ENCODE measurements at regions not wholly inside any gene's neighbourhood (a gene's known extent, or its start where the extent isn't known, plus 50 kb on each side); places are given as distances from the start of the nearest gene placed in this dataset.
"Not testable (repeated sequence)": the region's sequence is repeated elsewhere in the genome, so short reads cannot be mapped to it uniquely, and the experiment has no call there.

DNA sequence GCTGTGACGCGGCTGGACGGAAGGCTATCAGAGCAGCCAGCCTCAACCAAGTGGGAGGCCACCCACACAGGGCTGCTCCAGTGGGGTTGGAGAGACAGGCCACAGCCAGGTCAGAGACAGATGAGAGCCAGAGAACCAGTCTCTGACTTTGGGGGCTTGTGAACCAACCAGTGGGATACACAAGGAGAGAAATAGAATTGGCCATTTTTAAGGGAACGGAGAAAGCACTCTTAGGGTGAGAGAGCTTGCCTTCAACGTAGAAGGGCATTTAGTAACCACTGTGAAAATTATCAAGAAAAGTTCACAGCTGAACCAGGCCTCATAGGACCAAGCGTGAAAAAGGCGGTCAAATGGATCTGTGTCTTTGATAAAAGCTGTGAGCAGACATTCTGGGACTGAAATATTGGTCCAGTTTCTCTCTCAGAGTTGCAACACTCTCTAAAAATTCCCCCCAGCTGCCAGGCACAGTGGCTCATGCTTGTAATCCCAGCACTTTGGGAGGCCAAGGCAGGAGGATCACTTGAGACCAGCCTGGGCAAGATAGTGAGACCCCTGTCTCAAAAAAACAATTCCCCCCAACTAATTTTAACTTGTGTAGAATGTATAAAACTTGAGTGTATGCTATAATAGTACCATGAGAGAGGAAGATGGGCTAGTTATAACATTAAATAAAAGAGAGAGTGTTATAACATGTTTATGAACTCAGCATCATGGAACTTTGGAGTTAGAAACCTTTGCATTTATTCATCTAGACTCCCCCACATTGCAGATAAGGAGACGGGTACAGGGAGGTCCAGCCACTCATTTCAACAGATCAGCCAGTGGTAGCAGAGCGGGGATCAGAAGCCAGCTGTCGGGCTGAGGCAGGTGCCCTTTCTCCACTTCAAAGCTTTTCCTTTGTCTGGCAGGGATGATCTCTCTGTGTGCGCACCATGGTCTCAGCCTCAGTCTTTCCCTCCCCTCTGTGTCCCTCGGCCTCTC, 132.2 kb downstream of the NPIPB11 start:
- not testable (repeated sequence) for DNase-seq

DNA sequence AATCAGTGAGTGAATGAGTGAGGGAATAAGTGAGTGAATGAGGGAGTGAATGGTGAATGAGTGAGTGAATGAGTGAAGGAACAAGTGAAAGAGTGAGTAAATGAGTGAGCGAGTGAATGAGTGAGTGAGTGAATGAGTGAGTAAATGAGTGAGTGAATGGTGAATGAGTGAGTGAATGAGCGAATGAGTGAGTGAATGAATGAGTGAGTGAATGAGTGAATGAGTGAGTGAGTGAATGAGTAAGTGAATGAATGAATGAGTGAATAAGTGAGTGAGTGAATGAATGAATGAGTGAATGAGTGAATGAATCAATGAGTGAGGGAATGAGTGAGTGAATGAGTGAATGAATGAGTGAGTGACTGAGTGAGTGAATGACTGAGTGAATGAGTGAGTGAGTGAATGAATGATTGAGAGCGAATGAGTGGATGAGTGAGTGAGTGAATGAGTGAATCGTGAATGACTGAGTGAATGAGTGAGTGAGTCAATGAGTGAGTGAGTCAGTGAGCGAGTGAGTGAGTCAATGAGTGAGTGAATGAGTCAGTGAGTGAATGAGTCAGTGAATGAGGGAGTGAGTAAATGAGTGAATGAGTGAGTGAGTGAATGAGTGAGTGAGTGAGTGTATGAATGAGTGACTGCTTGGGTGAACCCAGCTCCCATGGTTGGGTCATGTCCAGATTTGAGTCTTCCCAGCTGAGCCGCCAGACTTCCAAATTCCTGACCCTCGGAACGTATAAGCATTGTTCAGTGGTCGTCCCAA, 133.0 kb downstream of the NPIPB11 start:
- not testable (repeated sequence) for DNase-seq

DNA sequence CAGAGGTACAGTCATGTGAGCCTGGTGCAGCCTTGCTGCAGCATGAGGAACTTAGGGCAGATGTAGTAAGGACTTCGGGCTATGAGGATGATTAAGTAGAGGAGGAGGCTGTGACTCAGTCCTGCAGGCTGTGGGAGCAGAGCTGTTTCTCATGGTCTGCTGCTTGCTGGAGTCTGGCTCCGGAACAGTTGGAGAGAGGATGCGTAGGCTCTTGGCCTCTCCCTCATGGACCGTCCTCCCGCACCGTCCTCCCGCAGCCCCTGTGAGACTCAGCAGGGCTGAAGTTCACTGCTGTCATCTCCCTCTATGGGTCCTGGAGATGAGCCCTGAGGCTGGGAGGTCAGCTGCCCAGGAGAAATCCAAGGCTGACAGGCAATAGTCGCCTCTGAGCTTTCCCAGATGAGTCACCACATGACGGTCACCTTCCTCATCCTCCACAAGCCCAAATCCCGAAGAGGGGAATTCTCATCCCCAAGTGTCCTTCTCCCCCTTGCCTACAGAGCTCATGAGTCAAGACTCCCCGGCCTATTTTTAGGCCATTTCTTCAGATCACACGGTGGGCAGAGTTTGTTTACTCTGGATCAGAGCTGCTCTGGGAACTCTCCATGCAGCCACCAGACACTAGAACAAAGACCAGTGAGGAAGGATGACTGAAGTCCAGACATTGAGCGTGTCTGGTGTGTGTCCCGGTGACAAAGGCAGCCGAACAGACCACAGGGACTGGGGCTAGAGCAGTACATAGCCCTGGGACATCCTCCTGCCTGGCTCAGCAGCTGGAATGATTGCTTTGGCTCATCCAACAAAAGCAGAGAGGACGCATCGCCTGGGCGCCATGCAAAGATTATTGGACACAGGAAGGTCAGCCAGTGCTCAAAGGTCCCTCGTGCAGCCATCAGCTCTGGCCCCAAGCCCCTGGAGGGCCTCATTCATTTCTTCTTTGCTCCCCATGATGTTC, 134.5 kb downstream of the NPIPB11 start:
- DNase-seq, result not testable (repeated sequence)

DNA sequence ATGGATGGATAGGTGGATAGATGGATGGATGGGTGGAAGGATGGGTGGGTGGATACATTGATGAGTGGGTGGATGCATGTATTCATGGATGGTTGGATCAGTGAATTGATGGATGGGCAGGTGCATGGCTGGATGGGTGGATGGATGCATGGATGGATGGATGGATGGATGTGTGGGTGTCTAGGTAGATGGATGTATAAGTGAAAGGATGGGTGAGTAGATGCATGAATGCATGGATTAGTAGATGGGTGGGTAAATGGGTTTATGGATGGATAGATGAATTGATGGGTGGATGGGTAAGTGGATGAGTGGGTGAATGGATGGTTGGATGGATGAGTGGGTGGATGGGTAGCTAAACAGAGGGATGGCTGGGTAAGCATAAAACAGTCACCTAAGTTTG, 135.6 kb downstream of the NPIPB11 start:
- not testable (repeated sequence) for DNase-seq

DNA sequence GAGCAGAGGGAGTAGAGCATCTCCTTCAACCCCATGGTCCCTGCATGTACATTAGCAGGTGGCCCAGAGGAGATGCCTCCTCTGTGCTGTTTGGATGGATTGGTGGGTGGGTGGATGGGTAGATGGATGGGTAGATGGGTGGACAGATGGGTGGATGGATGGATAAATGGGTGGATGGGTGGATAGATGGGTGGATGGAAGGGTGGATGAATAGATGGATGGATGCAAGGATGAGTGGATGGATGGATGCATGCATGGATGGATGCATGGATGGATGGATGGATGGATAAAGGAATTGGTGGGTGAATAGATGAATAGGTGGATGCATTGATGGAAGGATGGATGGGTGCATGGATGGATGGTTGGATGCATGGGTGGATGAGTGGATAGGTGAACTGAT, 136.5 kb downstream of the NPIPB11 start:
- DNase-seq, result not testable (repeated sequence)

DNA sequence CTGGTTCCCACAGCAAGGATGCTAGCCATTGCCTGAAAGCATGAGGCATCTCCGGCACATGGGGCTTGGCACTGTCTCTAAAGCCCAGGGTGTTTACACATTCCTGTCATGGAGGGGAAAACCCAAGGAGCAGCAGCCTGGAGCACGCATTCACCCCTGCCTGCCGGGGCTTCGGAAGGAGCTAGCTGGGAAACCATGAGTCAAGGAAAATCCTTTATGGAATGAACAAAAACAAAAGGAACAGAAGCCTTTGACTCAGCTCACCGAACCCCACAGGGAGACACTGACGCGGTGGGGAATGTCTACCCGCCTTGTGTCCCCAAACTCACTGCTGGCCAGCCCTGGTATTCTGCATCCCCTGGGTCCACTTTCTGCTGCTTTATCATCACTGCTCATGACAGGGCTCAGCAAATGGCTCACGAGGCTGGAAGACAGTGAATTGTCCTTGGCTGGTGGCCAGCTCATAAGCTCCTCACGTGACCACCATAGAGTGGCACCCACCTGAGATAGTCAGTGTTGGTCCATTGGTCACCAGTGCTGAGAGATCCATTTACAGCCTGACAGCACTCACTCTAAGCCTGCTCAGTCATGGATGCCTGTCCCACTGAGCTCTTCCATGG, 137.2 kb downstream of the NPIPB11 start:
- not testable (repeated sequence) for DNase-seq

DNA sequence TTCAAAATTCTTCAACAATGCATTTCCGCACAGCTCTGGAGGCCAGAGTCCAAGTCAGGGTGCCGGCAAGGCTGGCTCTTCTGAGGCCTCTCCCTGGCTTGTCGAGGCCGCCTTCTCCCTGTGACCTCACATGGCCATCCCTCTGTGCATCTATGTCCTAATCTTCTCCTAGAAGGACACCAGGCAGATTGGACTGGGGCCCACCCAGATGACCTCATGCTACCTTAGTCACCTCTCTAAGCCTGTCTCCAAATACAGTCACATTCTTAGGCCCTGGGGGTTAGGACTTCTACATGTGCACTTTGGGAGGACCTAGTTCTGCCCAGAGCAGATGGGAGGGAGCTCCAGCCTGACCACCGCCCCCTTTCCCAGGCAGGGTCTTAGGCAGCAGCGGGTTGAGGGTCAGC, 137.7 kb downstream of the NPIPB11 start:
- not testable (repeated sequence) for DNase-seq

DNA sequence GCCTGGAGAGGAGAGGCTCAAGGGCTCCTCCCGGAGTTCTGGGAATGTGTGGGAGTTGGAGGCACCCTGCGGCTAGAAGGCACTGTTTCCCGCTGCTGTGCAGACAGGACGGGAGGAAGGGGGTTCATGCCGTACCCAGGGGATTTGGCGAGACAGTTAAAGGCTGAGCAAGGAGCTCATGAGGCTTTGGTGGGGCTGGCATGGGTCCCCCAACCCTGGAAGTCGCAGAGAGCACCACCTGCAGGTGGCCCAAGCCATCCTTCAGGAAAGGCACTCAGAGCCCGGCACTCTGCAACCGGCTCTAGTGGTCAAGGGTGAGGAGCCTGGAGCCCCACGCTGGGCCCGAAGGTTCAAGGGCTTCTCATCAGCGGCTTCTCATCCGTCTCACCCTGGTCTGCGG, 138.2 kb downstream of the NPIPB11 start:
- DNase-seq, result not testable (repeated sequence)

DNA sequence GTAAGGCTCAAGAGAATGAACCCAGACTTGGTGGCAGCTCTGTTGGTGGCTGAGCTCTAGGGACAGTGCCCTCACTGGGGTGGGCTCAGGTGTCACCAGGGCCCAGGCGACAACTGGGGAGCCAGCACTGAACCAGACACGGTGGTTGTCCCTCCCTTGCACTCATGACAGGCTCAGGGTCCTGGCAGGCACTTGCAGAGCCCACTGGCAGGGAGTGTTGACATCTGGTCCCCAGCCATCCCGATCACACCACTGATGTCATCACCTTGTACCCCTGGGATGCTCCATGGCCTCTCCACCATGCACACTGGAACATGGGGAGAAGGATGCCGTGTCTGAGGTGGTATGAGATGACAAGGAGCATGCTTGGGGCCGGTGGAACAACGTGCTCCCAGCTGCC, 138.6 kb downstream of the NPIPB11 start:
- DNase-seq, result not testable (repeated sequence)

DNA sequence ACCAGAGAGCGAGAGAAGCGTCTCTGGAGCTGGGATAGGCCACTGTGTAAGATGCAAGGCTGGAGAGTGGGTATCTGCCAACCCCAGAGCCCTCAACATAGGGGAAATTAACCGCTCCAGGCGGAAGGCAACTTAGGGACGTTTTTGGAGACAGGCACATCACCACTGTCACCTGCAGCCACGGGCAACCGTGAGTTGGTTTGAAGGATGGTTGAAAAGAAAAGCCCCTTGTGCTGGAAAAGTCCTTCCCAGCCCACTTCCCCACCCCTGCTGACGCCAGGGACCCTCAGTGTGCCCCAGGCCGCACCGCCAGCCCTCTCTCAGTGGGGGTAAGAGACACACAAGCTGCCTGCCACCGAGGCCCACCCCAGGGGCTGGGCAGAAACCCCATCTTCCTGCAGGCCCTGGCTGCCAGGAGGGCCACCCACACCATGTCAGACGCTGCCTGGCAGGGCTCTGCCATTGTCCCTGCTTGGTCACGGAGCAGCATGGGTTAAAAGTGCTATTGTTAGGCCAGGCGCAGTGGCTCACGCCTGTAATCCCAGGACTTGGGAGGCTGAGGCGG, 139.4 kb downstream of the NPIPB11 start:
- not testable (repeated sequence) for DNase-seq

DNA sequence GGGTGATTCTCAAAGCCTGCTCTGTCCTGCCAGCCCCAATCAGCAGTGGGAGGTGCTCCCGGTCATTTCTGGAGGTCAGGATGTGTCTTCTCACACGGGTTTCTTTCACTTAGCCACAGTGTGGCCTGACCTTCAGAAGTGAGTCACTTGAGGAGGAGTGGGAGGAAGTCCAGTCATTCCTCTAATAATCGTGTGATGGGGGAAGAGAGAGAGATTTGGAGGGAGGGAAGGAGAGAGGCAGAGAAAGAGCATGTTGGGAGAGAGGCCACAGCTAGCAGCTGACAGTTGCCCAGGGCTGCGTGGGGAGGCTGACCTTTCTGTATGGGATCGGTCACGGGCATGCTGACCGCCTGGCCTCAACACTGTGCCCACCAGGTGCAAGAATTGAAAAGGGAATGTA, 139.9 kb downstream of the NPIPB11 start:
- DNase-seq, result not testable (repeated sequence)

DNA sequence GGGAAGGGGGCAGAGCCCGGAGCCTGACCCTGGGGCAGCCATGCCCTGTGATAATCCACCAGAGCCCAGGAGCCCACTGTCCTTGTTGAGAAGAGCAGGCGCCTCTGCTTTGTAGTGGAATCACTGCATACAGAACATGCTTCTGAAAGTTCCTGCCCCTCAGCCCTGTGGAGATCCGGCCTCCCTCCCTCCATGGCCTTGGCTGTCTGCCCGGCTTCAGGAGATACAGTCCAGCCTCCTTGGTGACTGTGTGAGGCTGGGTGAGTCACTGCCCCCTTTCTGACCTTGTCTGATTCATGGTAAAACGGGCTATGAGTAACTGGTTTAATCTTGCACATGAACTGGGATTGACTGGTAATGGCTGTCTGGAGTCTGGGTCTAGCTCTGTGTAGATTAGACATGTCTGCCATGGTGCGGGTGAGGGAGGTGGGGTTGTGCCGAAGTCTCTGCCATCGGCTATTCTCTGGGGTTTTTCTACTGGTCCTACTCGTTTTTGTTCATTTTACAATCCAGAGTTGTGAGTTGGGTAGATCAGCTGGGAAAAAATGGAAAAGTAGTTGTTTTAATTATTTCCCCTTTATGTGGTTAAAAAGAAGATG, 141.2 kb downstream of the NPIPB11 start:
- not testable (repeated sequence) for DNase-seq

DNA sequence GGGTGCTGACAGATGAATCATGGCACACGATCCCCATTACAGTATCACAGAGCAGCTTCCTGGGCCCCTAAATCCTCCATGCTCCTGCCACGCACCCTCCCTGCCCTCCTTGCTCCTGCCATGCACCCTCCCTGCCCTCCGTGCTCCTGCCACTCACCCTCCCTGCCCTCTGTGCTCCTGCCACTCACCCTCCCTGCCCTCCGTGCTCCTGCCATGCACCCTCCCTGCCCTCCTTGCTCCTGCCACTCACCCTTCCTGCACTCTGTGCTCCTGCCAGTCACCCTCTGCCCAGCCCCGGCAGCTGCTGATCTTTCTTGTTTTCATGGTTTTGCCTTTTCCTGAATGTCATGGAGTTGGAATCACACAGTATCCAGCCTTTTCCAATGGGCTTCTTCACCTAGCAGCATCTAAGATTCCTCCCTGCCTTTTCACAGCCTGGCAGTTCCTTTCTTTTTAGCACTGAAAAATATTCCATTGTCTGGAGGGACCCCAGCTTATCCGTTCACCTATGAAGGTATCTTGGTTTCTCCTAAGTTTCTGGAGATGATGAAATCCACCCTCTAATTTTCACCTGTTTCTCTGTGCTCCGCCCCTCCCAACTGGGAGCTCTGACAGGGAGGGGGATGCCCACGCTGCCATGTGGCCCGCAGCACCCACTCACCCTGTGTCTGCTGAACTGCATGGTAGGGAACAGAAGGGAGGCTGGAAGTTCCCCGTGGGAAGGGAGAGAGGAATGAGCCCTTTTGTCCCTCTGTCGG, 142.3 kb downstream of the NPIPB11 start:
- DNase-seq, result not testable (repeated sequence)

DNA sequence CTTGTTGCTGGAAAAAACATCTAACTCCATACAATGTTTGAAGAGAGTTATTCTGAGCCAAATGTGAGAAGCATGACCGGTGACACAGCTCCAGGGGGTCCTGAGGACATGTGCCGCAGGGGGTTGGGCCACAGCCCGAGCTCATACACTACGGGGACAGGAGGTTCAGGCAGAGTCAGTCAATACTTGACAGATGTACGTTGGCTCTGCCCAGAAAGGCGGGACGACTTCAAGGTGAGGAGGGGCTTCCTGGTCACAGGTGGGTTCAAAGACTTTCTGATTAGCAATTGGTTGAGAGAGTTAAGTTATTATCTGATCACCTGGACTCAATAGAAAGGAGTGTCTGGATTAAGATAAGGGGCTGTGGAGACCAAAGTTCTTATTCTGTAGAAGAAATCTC, 143.8 kb downstream of the NPIPB11 start:
- DNase-seq, result not testable (repeated sequence)

DNA sequence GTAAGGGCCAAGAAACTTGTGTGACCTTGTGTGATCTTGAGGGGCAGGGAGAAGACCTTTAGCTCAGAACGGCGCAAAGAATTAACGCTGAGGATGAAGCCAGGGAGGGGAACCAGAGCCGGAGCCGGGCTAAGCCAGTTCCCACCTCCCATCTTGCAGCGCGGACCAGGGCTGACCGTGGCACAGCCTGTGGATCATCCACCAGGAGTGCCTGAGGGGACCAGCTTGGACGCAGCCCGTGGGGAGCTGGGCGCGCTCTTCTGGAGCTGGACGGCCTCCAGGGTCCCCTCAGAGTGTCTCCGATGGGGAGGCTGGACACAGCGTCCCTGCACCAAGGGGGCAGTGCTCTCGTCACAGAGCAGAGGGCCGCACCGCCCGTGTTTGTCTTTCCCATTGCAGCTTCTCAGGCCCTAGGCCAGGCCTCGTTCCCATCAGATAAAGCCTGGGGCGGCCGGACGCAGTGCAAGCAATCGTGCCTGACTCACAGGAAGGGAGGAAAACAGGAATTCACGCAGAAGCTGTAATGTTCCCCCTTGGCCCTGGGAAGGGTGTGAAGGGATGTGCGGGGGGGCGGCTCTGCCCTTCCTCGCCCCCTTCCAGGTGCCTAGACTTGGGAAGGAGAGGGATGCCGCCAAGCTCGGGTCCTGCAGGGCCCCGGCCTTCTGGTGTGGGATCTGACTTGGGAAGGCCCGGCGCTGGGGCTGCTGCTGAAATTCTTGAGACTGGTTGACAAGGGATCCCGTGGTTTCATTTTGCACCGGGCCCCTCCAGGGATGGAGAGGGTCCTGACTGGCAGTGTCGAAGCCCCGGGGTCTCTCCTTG, 144.9 kb downstream of the NPIPB11 start:
- DNase-seq, result not testable (repeated sequence)

DNA sequence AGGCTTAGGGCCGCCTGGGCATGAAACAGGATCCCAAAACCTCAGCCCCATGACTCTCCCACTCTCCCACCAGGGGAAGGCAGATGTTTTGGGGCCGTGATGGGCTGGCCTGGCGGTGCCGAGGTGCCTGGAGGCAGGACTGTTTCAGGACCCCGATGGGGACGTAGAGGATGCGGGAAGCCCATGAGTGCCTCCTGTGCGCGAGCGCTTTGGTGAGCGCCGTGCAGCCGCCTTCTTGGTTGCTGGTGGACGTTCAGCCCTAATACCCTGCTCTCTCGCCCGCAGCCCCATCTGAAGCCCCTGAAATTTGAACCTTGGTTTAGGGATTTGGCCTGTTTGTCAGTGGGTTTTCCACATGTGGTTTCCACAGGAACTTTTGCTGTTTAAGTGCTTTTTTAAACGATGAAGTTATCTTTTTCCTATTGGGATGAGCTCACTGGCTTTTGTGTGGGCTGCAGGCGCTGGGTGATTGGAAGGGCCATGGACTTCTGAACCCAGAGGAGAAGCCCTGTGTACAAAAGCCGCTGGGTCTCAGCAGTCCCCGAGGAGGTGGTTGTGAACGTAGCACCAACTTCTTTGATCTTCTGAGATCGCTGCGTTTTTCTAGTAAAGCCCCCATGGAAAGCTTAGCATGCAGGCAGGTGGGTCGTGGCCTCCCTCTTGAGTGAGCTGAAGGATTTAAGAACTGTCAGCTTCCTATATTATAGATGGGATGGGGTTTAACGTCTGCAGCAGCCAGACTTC, 145.7 kb downstream of the NPIPB11 start:
- not testable (repeated sequence) for DNase-seq

DNA sequence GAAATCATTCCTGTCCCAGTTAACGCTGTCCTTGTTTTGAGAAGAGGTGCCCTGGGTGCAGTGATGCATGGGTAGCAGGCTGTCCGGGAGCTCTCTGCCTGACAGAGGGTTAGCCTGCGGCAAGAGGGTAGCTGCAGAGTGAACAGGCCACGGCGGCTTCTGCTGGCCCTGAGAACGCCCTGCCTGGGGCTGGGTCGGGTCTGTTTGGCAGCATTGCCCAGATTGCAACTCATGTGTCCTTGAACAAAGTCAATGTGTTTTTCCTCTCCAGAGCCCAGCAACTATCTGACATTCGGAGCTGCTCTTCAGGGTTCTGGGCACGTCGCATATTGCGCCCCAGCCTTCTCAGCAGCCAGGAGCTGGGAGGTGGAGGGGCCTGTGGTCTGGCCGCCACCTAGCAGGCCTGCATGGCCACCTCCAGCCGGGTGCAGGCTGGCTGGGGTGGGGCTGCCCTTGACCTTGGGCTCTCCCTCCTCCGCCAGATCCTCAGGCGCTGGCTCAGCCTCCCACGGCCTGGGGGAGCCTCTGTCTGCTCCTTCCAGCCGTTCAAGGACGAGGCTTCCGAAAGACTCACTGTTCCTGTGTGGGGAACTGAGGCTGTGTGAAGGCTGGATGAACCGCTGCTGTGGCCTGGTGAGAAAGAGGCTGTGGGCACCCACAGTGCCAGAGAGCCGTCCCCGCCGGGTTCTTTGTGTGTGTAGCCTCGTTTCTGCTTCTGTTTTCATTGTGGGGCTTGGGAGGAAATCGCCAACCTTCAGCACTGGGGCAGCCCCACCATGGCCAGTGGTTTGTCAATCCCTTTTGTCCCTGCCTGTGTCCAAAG, 146.7 kb downstream of the NPIPB11 start:
- not testable (repeated sequence) for DNase-seq

All from NCI-H1436 (cell line).